SK-N-SH (cell line): ENCODE measurements at regions not wholly inside any gene's neighbourhood (a gene's known extent, or its start where the extent isn't known, plus 50 kb on each side); places are given as distances from the start of the nearest gene placed in this dataset.

ENCODE experiments used
- CTCF ChIA-PET: fragments of 300-600, 350-600 bp; formaldehyde crosslinking; extraction: SDS; loops from one replicate; lab custom pipeline; 2021; lab: Yijun Ruan, JAX
- POLR2A ChIA-PET: fragments of 350-600 bp; sonication (Branson Sonifier 250); formaldehyde crosslinking; extraction: SDS; loops from one replicate; lab custom pipeline; 2020; ENCODE audit warnings: antibody characterized with exemption, inconsistent platforms; lab: Yijun Ruan, JAX
- DNase-seq: peaks from one replicate; pipeline ENCODE4 v3.0.0; 2012
- H2AFZ ChIP-seq: fragments of 200-600 bp; sonication (generic); 2 replicates; pipeline ENCODE4 v1.8.1; 2016; ENCODE audit warnings: antibody characterized with exemption, mild to moderate bottlenecking, low read depth
- H3F3A ChIP-seq: fragments of 200-600 bp; sonication (generic); replicated peaks from 2 replicates; pipeline ENCODE3; 2016; ENCODE audit warnings: antibody characterized with exemption, mild to moderate bottlenecking; ENCODE audit not compliant: insufficient read depth
- H3K27ac ChIP-seq, 2 experiments: fragments of 200-500 bp in 1 of 2; fragments of 200-600 bp in 1 of 2; sonication (Bioruptor generic) in 1 of 2; sonication (generic), shearing (Covaris generic) in 1 of 2; 2 replicates each; pipeline versions ENCODE4 v1.5.1 to v1.6.1; 2014 to 2016; ENCODE audit warnings: low read depth in 2 of 2, inconsistent platforms in 1 of 2, low read length in 1 of 2, mild to moderate bottlenecking in 1 of 2, mixed read lengths in 1 of 2
- H3K27me3 ChIP-seq: fragments of 200-600 bp; sonication (generic), shearing (Covaris generic); 2 replicates; pipeline ENCODE4 v1.6.1; 2016; ENCODE audit warnings: mixed run types; ENCODE audit not compliant: insufficient read depth
- H3K36me3 ChIP-seq, 2 experiments: fragments of 200-500 bp in 1 of 2; fragments of 200-600 bp in 1 of 2; sonication (Bioruptor generic) in 1 of 2; sonication (generic) in 1 of 2; replicated peaks in 1 of 2; 2 replicates each; pipeline versions ENCODE3 to v1.5.1; 2014 to 2016; ENCODE audit warnings: low read length in 1 of 2, mild to moderate bottlenecking in 1 of 2; ENCODE audit not compliant: insufficient read depth in 2 of 2, control insufficient read depth in 1 of 2
- H3K4me1 ChIP-seq, 2 experiments: fragments of 200-500 bp in 1 of 2; fragments of 200-600 bp in 1 of 2; sonication (Bioruptor generic) in 1 of 2; sonication (generic), shearing (Covaris generic) in 1 of 2; 2 replicates each; pipeline versions ENCODE4 v1.5.1 to v1.6.1; 2014 to 2016; ENCODE audit warnings: low read depth in 1 of 2, low read length in 1 of 2, mixed run types in 1 of 2; ENCODE audit not compliant: insufficient read depth in 2 of 2, control insufficient read depth in 1 of 2
- H3K4me2 ChIP-seq: fragments of 200-600 bp; sonication (generic), shearing (Covaris generic); 2 replicates; pipeline ENCODE4 v1.6.1; 2017; ENCODE audit warnings: mixed run types
- H3K4me3 ChIP-seq, 2 experiments: fragments of 200-500 bp in 1 of 2; fragments of 200-600 bp in 1 of 2; sonication (Bioruptor generic) in 1 of 2; sonication (generic), shearing (Covaris generic) in 1 of 2; 2 replicates each; pipeline versions ENCODE4 v1.5.1 to v1.8.1; 2014 to 2016; ENCODE audit warnings: low read depth in 2 of 2, inconsistent platforms in 1 of 2, low read length in 1 of 2, mild to moderate bottlenecking in 1 of 2, mixed read lengths in 1 of 2, moderate library complexity in 1 of 2
- H3K79me2 ChIP-seq: fragments of 200-600 bp; sonication (generic); 2 replicates; pipeline ENCODE4 v1.8.1; 2017; ENCODE audit warnings: mild to moderate bottlenecking; ENCODE audit not compliant: insufficient read depth
- H3K9ac ChIP-seq: fragments of 200-600 bp; sonication (generic); 2 replicates; pipeline ENCODE4 v1.6.1; 2017; ENCODE audit warnings: mixed run types
- H3K9me2 ChIP-seq: fragments of 200-600 bp; sonication (generic); 2 replicates; pipeline ENCODE4 v1.6.1; 2017; ENCODE audit warnings: mixed run types
- H3K9me3 ChIP-seq: fragments of 200-600 bp; sonication (generic); 2 replicates; pipeline ENCODE4 v1.6.1; 2017; ENCODE audit warnings: mixed run types, mild to moderate bottlenecking, moderate library complexity
- H4K20me1 ChIP-seq: fragments of 200-600 bp; sonication (generic); 2 replicates; pipeline ENCODE4 v1.6.1; 2017; ENCODE audit warnings: mild to moderate bottlenecking, mixed run types; ENCODE audit not compliant: insufficient read depth
- CHD2 ChIP-seq: fragments of 150-350 bp; IDR thresholded peaks from 2 replicates; pipeline ENCODE4 v1.6.1; 2018; ENCODE audit warnings: low read length; ENCODE audit not compliant: partially characterized antibody
- ELF1 ChIP-seq: IDR thresholded peaks from 2 replicates; pipeline ENCODE4 v1.4.0; 2012
- EZH2phosphoT487 ChIP-seq: fragments of 200-600 bp; sonication (generic); IDR thresholded peaks from 2 replicates; pipeline ENCODE4 v1.6.1; 2017; ENCODE audit warnings: low read depth, mixed run types, mild to moderate bottlenecking, antibody characterized with exemption, moderate library complexity, borderline replicate concordance
- FOSL2 ChIP-seq: IDR thresholded peaks from 2 replicates; pipeline ENCODE4 v1.4.0; 2012; ENCODE audit warnings: low read depth, mild to moderate bottlenecking, moderate library complexity, borderline replicate concordance
- GABPA ChIP-seq: IDR thresholded peaks from 2 replicates; pipeline ENCODE4 v1.4.0; 2012; ENCODE audit warnings: low read depth, mild to moderate bottlenecking
- GATA2 ChIP-seq: sonication (generic); formaldehyde crosslinking; IDR thresholded peaks from 2 replicates; pipeline ENCODE4 v1.5.0; 2020; ENCODE audit warnings: mild to moderate bottlenecking, missing genetic modification reagents
- MEF2A ChIP-seq: IDR thresholded peaks from 2 replicates; pipeline ENCODE4 v1.4.0; 2012; ENCODE audit warnings: low read depth, borderline replicate concordance
- MXI1 ChIP-seq: IDR thresholded peaks from 2 replicates; pipeline ENCODE4 v1.6.1; 2012; ENCODE audit warnings: mild to moderate bottlenecking, low read depth, low read length, improper control_type of control experiment
- NFIC ChIP-seq: IDR thresholded peaks from 2 replicates; pipeline ENCODE4 v1.4.0; 2012; ENCODE audit warnings: borderline replicate concordance
- RCOR1 ChIP-seq: fragments of 150-350 bp; IDR thresholded peaks from 2 replicates; pipeline ENCODE4 v1.6.1; 2017; ENCODE audit warnings: antibody characterized with exemption, low read length
- RXRA ChIP-seq: IDR thresholded peaks from 2 replicates; pipeline ENCODE4 v1.4.0; 2012; ENCODE audit warnings: low read depth, mild to moderate bottlenecking, borderline replicate concordance
- SIN3A ChIP-seq: IDR thresholded peaks from 2 replicates; pipeline ENCODE4 v1.6.1; 2012; ENCODE audit warnings: low read depth, mild to moderate bottlenecking, low read length, moderate library complexity, borderline replicate concordance
- SMC3 ChIP-seq: IDR thresholded peaks from 2 replicates; pipeline ENCODE4 v1.6.1; 2012; ENCODE audit warnings: low read depth, low read length, improper control_type of control experiment
- YY1 ChIP-seq: IDR thresholded peaks from 2 replicates; pipeline ENCODE4 v1.4.0; 2012; ENCODE audit warnings: low read depth, mild to moderate bottlenecking
- WGBS: methylation state at CpG from one replicate; pipeline ENCODE4 v1.1.6; 2017; ENCODE audit warnings: low lambda C conversion rate; 5-methylcytosine and 5-hydroxymethylcytosine counted together
- TF ChIP-seq, protein P1 (sequence below): IDR thresholded peaks from 2 replicates; pipeline ENCODE4 v1.4.0; 2012; ENCODE audit warnings: low read depth, borderline replicate concordance
- TF ChIP-seq, protein P2 (sequence below): fragments of 150-350 bp; IDR thresholded peaks from 2 replicates; pipeline ENCODE4 v1.6.1; 2016; ENCODE audit warnings: mild to moderate bottlenecking, low read depth, low read length
- TF ChIP-seq, protein P3 (sequence below): fragments of 200-600 bp; sonication (generic); IDR thresholded peaks from 2 replicates; pipeline ENCODE4 v1.6.1; 2017; ENCODE audit warnings: antibody characterized with exemption, mild to moderate bottlenecking, moderate library complexity
- TF ChIP-seq, protein P4 (sequence below): IDR thresholded peaks from 2 replicates; pipeline ENCODE4 v1.4.0; 2012; ENCODE audit warnings: low read depth, borderline replicate concordance
- TF ChIP-seq, protein P5 (sequence below): IDR thresholded peaks from 2 replicates; pipeline ENCODE4; 2012
- TF ChIP-seq, protein P6 (sequence below): IDR thresholded peaks from 2 replicates; pipeline ENCODE4 v1.6.1; 2012; ENCODE audit warnings: mild to moderate bottlenecking, low read depth, low read length, moderate library complexity

DNA sequence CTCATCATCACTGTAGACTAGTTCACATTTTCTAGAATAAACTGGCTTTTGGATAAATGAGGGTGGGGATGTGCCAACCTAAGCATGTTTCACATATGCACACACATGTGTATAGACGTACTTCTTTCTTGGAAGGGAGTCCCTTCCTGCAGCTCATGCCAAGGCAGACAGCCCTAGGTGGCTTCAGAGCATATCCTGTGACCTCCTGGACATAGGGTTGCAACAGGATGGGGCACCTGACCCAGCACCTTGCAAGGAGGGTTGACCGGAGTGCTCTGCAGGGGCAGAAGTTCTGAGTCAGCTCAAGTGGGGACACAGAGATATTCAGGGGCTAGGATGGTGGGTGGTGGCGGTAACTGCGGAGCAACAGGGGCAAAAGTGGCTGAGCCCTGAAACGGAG lies 68.6 kb upstream of the RALGAPA2 start:
- Histone ChIP-seq H3K36me3 (no peaks in the 10 kb centered on the region), H4K20me1 (no peaks in the 10 kb centered on the region), H3K9me3 (no peaks in the 10 kb centered on the region), H3K27me3 (no peaks in the 10 kb centered on the region; the same call in 1 of the 2 replicates), H3K4me2 (no peak overlapping the region), H2AFZ (no peak overlapping the region), H3K9ac (no peak overlapping the region), H3F3A (no peaks in the 10 kb centered on the region), H3K9me2 (no peaks in the 10 kb centered on the region), H3K4me3 (no peak overlapping the region), H3K27ac (no peak overlapping the region), H3K4me1 (no peaks in the 10 kb centered on the region; a peak in 1 of 4 replicates), H3K79me2 (no peaks in the 10 kb centered on the region)
- DNase-seq: no peak
- CTCF ChIA-PET: interaction anchor here (1.0 kb wide), 1 partner anchor 101 kb away, joined by 4 read pairs; no protein-coding TSS in a partner anchor
- TF ChIP-seq, protein P1, sequence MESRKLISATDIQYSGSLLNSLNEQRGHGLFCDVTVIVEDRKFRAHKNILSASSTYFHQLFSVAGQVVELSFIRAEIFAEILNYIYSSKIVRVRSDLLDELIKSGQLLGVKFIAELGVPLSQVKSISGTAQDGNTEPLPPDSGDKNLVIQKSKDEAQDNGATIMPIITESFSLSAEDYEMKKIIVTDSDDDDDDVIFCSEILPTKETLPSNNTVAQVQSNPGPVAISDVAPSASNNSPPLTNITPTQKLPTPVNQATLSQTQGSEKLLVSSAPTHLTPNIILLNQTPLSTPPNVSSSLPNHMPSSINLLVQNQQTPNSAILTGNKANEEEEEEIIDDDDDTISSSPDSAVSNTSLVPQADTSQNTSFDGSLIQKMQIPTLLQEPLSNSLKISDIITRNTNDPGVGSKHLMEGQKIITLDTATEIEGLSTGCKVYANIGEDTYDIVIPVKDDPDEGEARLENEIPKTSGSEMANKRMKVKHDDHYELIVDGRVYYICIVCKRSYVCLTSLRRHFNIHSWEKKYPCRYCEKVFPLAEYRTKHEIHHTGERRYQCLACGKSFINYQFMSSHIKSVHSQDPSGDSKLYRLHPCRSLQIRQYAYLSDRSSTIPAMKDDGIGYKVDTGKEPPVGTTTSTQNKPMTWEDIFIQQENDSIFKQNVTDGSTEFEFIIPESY: no peak
- no peak for TF ChIP-seq SMC3
- TF ChIP-seq, protein P2, sequence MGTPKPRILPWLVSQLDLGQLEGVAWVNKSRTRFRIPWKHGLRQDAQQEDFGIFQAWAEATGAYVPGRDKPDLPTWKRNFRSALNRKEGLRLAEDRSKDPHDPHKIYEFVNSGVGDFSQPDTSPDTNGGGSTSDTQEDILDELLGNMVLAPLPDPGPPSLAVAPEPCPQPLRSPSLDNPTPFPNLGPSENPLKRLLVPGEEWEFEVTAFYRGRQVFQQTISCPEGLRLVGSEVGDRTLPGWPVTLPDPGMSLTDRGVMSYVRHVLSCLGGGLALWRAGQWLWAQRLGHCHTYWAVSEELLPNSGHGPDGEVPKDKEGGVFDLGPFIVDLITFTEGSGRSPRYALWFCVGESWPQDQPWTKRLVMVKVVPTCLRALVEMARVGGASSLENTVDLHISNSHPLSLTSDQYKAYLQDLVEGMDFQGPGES: no peak
- TF ChIP-seq ELF1: no peak
- no peak for TF ChIP-seq CHD2
- no peak for TF ChIP-seq FOSL2
- TF ChIP-seq MEF2A: no peak
- no peak for TF ChIP-seq GATA2 (CRISPR knock-in tag)
- no peak for TF ChIP-seq YY1
- TF ChIP-seq, protein P3, sequence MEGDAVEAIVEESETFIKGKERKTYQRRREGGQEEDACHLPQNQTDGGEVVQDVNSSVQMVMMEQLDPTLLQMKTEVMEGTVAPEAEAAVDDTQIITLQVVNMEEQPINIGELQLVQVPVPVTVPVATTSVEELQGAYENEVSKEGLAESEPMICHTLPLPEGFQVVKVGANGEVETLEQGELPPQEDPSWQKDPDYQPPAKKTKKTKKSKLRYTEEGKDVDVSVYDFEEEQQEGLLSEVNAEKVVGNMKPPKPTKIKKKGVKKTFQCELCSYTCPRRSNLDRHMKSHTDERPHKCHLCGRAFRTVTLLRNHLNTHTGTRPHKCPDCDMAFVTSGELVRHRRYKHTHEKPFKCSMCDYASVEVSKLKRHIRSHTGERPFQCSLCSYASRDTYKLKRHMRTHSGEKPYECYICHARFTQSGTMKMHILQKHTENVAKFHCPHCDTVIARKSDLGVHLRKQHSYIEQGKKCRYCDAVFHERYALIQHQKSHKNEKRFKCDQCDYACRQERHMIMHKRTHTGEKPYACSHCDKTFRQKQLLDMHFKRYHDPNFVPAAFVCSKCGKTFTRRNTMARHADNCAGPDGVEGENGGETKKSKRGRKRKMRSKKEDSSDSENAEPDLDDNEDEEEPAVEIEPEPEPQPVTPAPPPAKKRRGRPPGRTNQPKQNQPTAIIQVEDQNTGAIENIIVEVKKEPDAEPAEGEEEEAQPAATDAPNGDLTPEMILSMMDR: no peak
- no peak for TF ChIP-seq RXRA
- TF ChIP-seq EZH2phosphoT487: no peak
- TF ChIP-seq NFIC: no peak
- no peak for TF ChIP-seq RCOR1
- TF ChIP-seq SIN3A: no peak
- TF ChIP-seq, protein P4, sequence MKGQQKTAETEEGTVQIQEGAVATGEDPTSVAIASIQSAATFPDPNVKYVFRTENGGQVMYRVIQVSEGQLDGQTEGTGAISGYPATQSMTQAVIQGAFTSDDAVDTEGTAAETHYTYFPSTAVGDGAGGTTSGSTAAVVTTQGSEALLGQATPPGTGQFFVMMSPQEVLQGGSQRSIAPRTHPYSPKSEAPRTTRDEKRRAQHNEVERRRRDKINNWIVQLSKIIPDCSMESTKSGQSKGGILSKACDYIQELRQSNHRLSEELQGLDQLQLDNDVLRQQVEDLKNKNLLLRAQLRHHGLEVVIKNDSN: no peak
- TF ChIP-seq MXI1: no peak
- TF ChIP-seq, protein P5, sequence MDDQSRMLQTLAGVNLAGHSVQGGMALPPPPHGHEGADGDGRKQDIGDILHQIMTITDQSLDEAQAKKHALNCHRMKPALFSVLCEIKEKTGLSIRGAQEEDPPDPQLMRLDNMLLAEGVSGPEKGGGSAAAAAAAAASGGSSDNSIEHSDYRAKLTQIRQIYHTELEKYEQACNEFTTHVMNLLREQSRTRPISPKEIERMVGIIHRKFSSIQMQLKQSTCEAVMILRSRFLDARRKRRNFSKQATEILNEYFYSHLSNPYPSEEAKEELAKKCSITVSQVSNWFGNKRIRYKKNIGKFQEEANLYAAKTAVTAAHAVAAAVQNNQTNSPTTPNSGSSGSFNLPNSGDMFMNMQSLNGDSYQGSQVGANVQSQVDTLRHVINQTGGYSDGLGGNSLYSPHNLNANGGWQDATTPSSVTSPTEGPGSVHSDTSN: no peak
- TF ChIP-seq, protein P6, sequence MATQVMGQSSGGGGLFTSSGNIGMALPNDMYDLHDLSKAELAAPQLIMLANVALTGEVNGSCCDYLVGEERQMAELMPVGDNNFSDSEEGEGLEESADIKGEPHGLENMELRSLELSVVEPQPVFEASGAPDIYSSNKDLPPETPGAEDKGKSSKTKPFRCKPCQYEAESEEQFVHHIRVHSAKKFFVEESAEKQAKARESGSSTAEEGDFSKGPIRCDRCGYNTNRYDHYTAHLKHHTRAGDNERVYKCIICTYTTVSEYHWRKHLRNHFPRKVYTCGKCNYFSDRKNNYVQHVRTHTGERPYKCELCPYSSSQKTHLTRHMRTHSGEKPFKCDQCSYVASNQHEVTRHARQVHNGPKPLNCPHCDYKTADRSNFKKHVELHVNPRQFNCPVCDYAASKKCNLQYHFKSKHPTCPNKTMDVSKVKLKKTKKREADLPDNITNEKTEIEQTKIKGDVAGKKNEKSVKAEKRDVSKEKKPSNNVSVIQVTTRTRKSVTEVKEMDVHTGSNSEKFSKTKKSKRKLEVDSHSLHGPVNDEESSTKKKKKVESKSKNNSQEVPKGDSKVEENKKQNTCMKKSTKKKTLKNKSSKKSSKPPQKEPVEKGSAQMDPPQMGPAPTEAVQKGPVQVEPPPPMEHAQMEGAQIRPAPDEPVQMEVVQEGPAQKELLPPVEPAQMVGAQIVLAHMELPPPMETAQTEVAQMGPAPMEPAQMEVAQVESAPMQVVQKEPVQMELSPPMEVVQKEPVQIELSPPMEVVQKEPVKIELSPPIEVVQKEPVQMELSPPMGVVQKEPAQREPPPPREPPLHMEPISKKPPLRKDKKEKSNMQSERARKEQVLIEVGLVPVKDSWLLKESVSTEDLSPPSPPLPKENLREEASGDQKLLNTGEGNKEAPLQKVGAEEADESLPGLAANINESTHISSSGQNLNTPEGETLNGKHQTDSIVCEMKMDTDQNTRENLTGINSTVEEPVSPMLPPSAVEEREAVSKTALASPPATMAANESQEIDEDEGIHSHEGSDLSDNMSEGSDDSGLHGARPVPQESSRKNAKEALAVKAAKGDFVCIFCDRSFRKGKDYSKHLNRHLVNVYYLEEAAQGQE: no peak
- no peak for TF ChIP-seq GABPA
- POLR2A ChIA-PET: no interaction called here
- WGBS: 46% methylated on average over 5 of the region's 5 CpGs
